Activated CD8-positive, alpha-beta memory T cell treated with anti-CD3 and anti-CD28 coated beads, Interleukin-2, amount 10 ng/mL, durations not matched to agents 7 days and 5 days (primary cell): ENCODE measurements at regions not wholly inside any gene's neighbourhood (a gene's known extent, or its start where the extent isn't known, plus 50 kb on each side); places are given as distances from the start of the nearest gene placed in this dataset.

ENCODE experiments used
- ATAC-seq: fragments of 150-1000 bp; cut with Tn5 transposase; one replicate; pipeline ENCODE4 v1.10.0; 2021; ENCODE audit warnings: moderate library complexity
- CTCF ChIA-PET: fragments of 350-600 bp; sonication (Branson Sonifier 250); formaldehyde crosslinking; loops from one replicate; lab custom pipeline; 2021; ENCODE audit warnings: antibody characterized with exemption; lab: Charles Lee
- DNase-seq: peaks from one replicate; pipeline ENCODE4 v3.0.0-alpha.2; 2020
- H3K27ac Mint-ChIP-seq: one replicate; pipeline ENCODE4 v1.8.0; 2021; ENCODE audit warnings: mild to moderate bottlenecking, mixed read lengths
- H3K27me3 Mint-ChIP-seq: one replicate; pipeline ENCODE4 v1.8.0; 2021; ENCODE audit warnings: mixed read lengths
- H3K36me3 Mint-ChIP-seq: one replicate; pipeline ENCODE4 v1.8.0; 2021; ENCODE audit warnings: mild to moderate bottlenecking, mixed read lengths
- H3K4me1 Mint-ChIP-seq: one replicate; pipeline ENCODE4 v1.8.0; 2021; ENCODE audit warnings: mixed read lengths
- H3K4me3 Mint-ChIP-seq: one replicate; pipeline ENCODE4 v1.8.0; 2021; ENCODE audit warnings: mild to moderate bottlenecking, moderate library complexity, mixed read lengths
- H3K9me3 Mint-ChIP-seq: one replicate; pipeline ENCODE4 v1.8.0; 2022; ENCODE audit warnings: low read depth, mixed read lengths

GRCh38 chr11:115657586-115657985 is 153.4 kb upstream of the CADM1 start:
- H3K27ac Mint-ChIP-seq = no peak overlapping the region
- DNase-seq (no peak), ATAC-seq (no peak)
- no peaks in the 10 kb centered on the region for H3K36me3 Mint-ChIP-seq
- H3K9me3 Mint-ChIP-seq = no peaks in the 10 kb centered on the region
- no peaks in the 10 kb centered on the region for H3K4me1 Mint-ChIP-seq
- peaks cover 26% of the 10 kb centered on the region for H3K27me3 Mint-ChIP-seq
- no peak overlapping the region for H3K4me3 Mint-ChIP-seq
- CTCF ChIA-PET = no interaction called here

- Mint-ChIP-seq H3K27me3 (peaks cover 26% of the 10 kb centered on the region), H3K4me3 (no peak overlapping the region), H3K36me3 (no peaks in the 10 kb centered on the region), H3K9me3 (no peaks in the 10 kb centered on the region), H3K4me1 (no peaks in the 10 kb centered on the region), H3K27ac (no peak overlapping the region)
- no peak for ATAC-seq
- DNase-seq = no peak
- CTCF ChIA-PET = no interaction called here
Measured at GRCh38 chr11:115656669-115657068, 152.5 kb upstream of the CADM1 start.

- DNase-seq (no peak), ATAC-seq (no peak)
- Mint-ChIP-seq H3K4me1 (no peaks in the 10 kb centered on the region), H3K27ac (no peak overlapping the region), H3K36me3 (no peaks in the 10 kb centered on the region), H3K27me3 (peaks cover 26% of the 10 kb centered on the region), H3K4me3 (no peak overlapping the region), H3K9me3 (no peaks in the 10 kb centered on the region)
- CTCF ChIA-PET = no interaction called here
Measured at GRCh38 chr11:115656041-115656440, 151.8 kb upstream of the CADM1 start.

- Mint-ChIP-seq H3K4me3 (no peak overlapping the region), H3K36me3 (no peaks in the 10 kb centered on the region), H3K27ac (no peak overlapping the region), H3K27me3 (peaks cover 14% of the 10 kb centered on the region), H3K9me3 (no peaks in the 10 kb centered on the region), H3K4me1 (no peaks in the 10 kb centered on the region)
- CTCF ChIA-PET = interaction anchor here (1.1 to 1.3 kb wide), 2 partner anchors 9 to 17 kb away, joined by 3 to 4 read pairs; no protein-coding TSS in a partner anchor
- ATAC-seq (no peak), DNase-seq (no peak)
Measured at GRCh38 chr11:115654792-115655191, 150.6 kb upstream of the CADM1 start.

GRCh38 chr11:115653926-115654325 is 149.7 kb upstream of the CADM1 start:
- H3K9me3 Mint-ChIP-seq = no peaks in the 10 kb centered on the region
- CTCF ChIA-PET = interaction anchor here (1.1 to 1.3 kb wide), 2 partner anchors 9 to 18 kb away, joined by 3 to 4 read pairs; no protein-coding TSS in a partner anchor
- no peak overlapping the region for H3K27ac Mint-ChIP-seq
- no peak for ATAC-seq
- H3K36me3 Mint-ChIP-seq = no peaks in the 10 kb centered on the region
- peaks cover 7% of the 10 kb centered on the region for H3K27me3 Mint-ChIP-seq
- no peak for DNase-seq
- no peaks in the 10 kb centered on the region for H3K4me1 Mint-ChIP-seq
- H3K4me3 Mint-ChIP-seq = no peak overlapping the region

GRCh38 chr11:115653076-115653475 is 148.9 kb upstream of the CADM1 start:
- H3K9me3 Mint-ChIP-seq = no peaks in the 10 kb centered on the region
- H3K4me3 Mint-ChIP-seq = no peak overlapping the region
- CTCF ChIA-PET = no interaction called here
- H3K27me3 Mint-ChIP-seq = no peaks in the 10 kb centered on the region
- H3K27ac Mint-ChIP-seq = no peak overlapping the region
- H3K36me3 Mint-ChIP-seq = no peaks in the 10 kb centered on the region
- H3K4me1 Mint-ChIP-seq = no peaks in the 10 kb centered on the region
- ATAC-seq (no peak), DNase-seq (no peak)

GRCh38 chr11:115652496-115652895 is 148.3 kb upstream of the CADM1 start:
- CTCF ChIA-PET = no interaction called here
- Mint-ChIP-seq H3K36me3 (no peaks in the 10 kb centered on the region), H3K27me3 (no peaks in the 10 kb centered on the region), H3K9me3 (no peaks in the 10 kb centered on the region), H3K4me3 (no peak overlapping the region), H3K27ac (no peak overlapping the region), H3K4me1 (no peaks in the 10 kb centered on the region)
- DNase-seq (no peak), ATAC-seq (no peak)

GRCh38 chr11:115652094-115652493 is 147.9 kb upstream of the CADM1 start:
- Mint-ChIP-seq H3K27ac (no peak overlapping the region), H3K36me3 (no peaks in the 10 kb centered on the region), H3K4me3 (no peak overlapping the region), H3K27me3 (no peaks in the 10 kb centered on the region), H3K4me1 (no peaks in the 10 kb centered on the region), H3K9me3 (no peaks in the 10 kb centered on the region)
- ATAC-seq (no peak), DNase-seq (no peak)
- CTCF ChIA-PET = no interaction called here

GRCh38 chr11:115649461-115649860 is 145.2 kb upstream of the CADM1 start:
- DNase-seq = no peak
- H3K27ac Mint-ChIP-seq = no peak overlapping the region
- no peak overlapping the region for H3K4me3 Mint-ChIP-seq
- ATAC-seq = no peak
- H3K4me1 Mint-ChIP-seq = no peaks in the 10 kb centered on the region
- no peaks in the 10 kb centered on the region for H3K27me3 Mint-ChIP-seq
- H3K36me3 Mint-ChIP-seq = no peaks in the 10 kb centered on the region
- CTCF ChIA-PET = no interaction called here
- no peaks in the 10 kb centered on the region for H3K9me3 Mint-ChIP-seq

- Mint-ChIP-seq H3K4me1 (no peaks in the 10 kb centered on the region), H3K9me3 (no peaks in the 10 kb centered on the region), H3K27me3 (no peaks in the 10 kb centered on the region), H3K4me3 (no peak overlapping the region), H3K27ac (no peak overlapping the region), H3K36me3 (no peaks in the 10 kb centered on the region)
- DNase-seq = no peak
- ATAC-seq = no peak
- CTCF ChIA-PET = interaction anchor here (1.2 kb wide), 1 partner anchor 8 kb away, joined by 4 read pairs; no protein-coding TSS in a partner anchor
Measured at GRCh38 chr11:115645631-115646317, 141.6 kb upstream of the CADM1 start.

GRCh38 chr11:115644856-115645255 is 140.6 kb upstream of the CADM1 start:
- CTCF ChIA-PET = interaction anchor here (1.2 kb wide), 1 partner anchor 9 kb away, joined by 4 read pairs; no protein-coding TSS in a partner anchor
- Mint-ChIP-seq H3K9me3 (no peaks in the 10 kb centered on the region), H3K4me1 (no peaks in the 10 kb centered on the region), H3K27ac (no peak overlapping the region), H3K27me3 (no peaks in the 10 kb centered on the region), H3K4me3 (no peak overlapping the region), H3K36me3 (no peaks in the 10 kb centered on the region)
- DNase-seq (no peak), ATAC-seq (no peak)

GRCh38 chr11:115643549-115644270 is 139.5 kb upstream of the CADM1 start:
- Mint-ChIP-seq H3K27ac (no peak overlapping the region), H3K4me3 (no peak overlapping the region), H3K27me3 (no peaks in the 10 kb centered on the region), H3K9me3 (no peaks in the 10 kb centered on the region), H3K4me1 (no peaks in the 10 kb centered on the region), H3K36me3 (no peaks in the 10 kb centered on the region)
- ATAC-seq (no peak), DNase-seq (no peak)
- CTCF ChIA-PET = no interaction called here

- CTCF ChIA-PET = no interaction called here
- H3K9me3 Mint-ChIP-seq = no peaks in the 10 kb centered on the region
- H3K36me3 Mint-ChIP-seq = no peaks in the 10 kb centered on the region
- no peak overlapping the region for H3K4me3 Mint-ChIP-seq
- no peak overlapping the region for H3K27ac Mint-ChIP-seq
- no peaks in the 10 kb centered on the region for H3K4me1 Mint-ChIP-seq
- DNase-seq = no peak
- no peak for ATAC-seq
- H3K27me3 Mint-ChIP-seq = no peaks in the 10 kb centered on the region
Measured at GRCh38 chr11:115642660-115643059, 138.4 kb upstream of the CADM1 start.

- Mint-ChIP-seq H3K36me3 (no peaks in the 10 kb centered on the region), H3K27me3 (no peaks in the 10 kb centered on the region), H3K4me1 (no peaks in the 10 kb centered on the region), H3K4me3 (no peak overlapping the region), H3K9me3 (no peaks in the 10 kb centered on the region), H3K27ac (no peak overlapping the region)
- no peak for DNase-seq
- no peak for ATAC-seq
- CTCF ChIA-PET = no interaction called here
Measured at GRCh38 chr11:115637599-115638241, 133.5 kb upstream of the CADM1 start.
